Medulla oblongata (tissue), 1 donor: ENCODE measurements at regions not wholly inside any gene's neighbourhood (a gene's known extent, or its start where the extent isn't known, plus 50 kb on each side); places are given as distances from the start of the nearest gene placed in this dataset.

Experiments used
- DNase-seq: peaks from one replicate; pipeline ENCODE4 v3.0.0-alpha.2; 2015; ENCODE audit errors: extremely low spot score

GRCh38 chr11:101401245-101401644, 182.6 kb downstream of the TRPC6 start:
- DNase-seq: no peak

GRCh38 chr11:101397979-101398378, 185.8 kb downstream of the TRPC6 start:
- no peak for DNase-seq

GRCh38 chr11:101390539-101390938, 193.3 kb downstream of the TRPC6 start:
- DNase-seq: no peak

GRCh38 chr11:101369835-101370234, 214.0 kb downstream of the TRPC6 start:
- no peak for DNase-seq

- no peak for DNase-seq
Measured at GRCh38 chr11:101363706-101364275, 220.0 kb downstream of the TRPC6 start.

- DNase-seq: no peak
Measured at GRCh38 chr11:101362643-101363042, 221.2 kb downstream of the TRPC6 start.

- DNase-seq: no peak
Measured at GRCh38 chr11:101357771-101358170, 226.0 kb downstream of the TRPC6 start.

GRCh38 chr11:101354801-101355200, 225.2 kb upstream of the PGR start:
- DNase-seq: no peak

GRCh38 chr11:101348786-101349185, 219.2 kb upstream of the PGR start:
- no peak for DNase-seq

GRCh38 chr11:101346591-101346990, 217.0 kb upstream of the PGR start:
- DNase-seq: no peak

- no peak for DNase-seq
Measured at GRCh38 chr11:101345891-101346290, 216.3 kb upstream of the PGR start.

GRCh38 chr11:101342307-101342706, 212.7 kb upstream of the PGR start:
- DNase-seq: no peak

- no peak for DNase-seq
Measured at GRCh38 chr11:101341578-101341977, 212.0 kb upstream of the PGR start.

- DNase-seq: no peak
Measured at GRCh38 chr11:101336858-101337257, 207.2 kb upstream of the PGR start.

GRCh38 chr11:101336155-101336554, 206.5 kb upstream of the PGR start:
- no peak for DNase-seq

GRCh38 chr11:101334581-101334980, 205.0 kb upstream of the PGR start:
- no peak for DNase-seq

- DNase-seq: no peak
Measured at GRCh38 chr11:101331411-101331810, 201.8 kb upstream of the PGR start.

GRCh38 chr11:101327908-101328307, 198.3 kb upstream of the PGR start:
- DNase-seq: no peak

- DNase-seq: no peak
Measured at GRCh38 chr11:101326141-101326540, 196.5 kb upstream of the PGR start.

- DNase-seq: no peak
Measured at GRCh38 chr11:101323997-101324396, 194.4 kb upstream of the PGR start.

- DNase-seq: no peak
Measured at GRCh38 chr11:101321222-101321621, 191.6 kb upstream of the PGR start.

GRCh38 chr11:101306721-101307120, 177.1 kb upstream of the PGR start:
- no peak for DNase-seq

- DNase-seq: no peak
Measured at GRCh38 chr11:101305496-101305895, 175.9 kb upstream of the PGR start.

- DNase-seq: no peak
Measured at GRCh38 chr11:101299210-101299609, 169.6 kb upstream of the PGR start.
